DND-41 (cell line): ENCODE measurements at regions not wholly inside any gene's neighbourhood (a gene's known extent, or its start where the extent isn't known, plus 50 kb on each side); places are given as distances from the start of the nearest gene placed in this dataset.

ENCODE experiments used
- CTCF ChIP-seq: IDR thresholded peaks from 2 replicates; pipeline ENCODE4 v1.5.1; 2012; ENCODE audit warnings: borderline replicate concordance, low read length, moderate library complexity, mild to moderate bottlenecking; ENCODE audit not compliant: poor library complexity, severe bottlenecking; ENCODE audit errors: extremely low read depth
- EZH2 ChIP-seq: IDR thresholded peaks from 3 replicates; pipeline ENCODE4 v1.6.1; 2012; ENCODE audit warnings: borderline replicate concordance, low read depth, mild to moderate bottlenecking, moderate library complexity, low read length, inconsistent platforms; ENCODE audit not compliant: severe bottlenecking

DNA sequence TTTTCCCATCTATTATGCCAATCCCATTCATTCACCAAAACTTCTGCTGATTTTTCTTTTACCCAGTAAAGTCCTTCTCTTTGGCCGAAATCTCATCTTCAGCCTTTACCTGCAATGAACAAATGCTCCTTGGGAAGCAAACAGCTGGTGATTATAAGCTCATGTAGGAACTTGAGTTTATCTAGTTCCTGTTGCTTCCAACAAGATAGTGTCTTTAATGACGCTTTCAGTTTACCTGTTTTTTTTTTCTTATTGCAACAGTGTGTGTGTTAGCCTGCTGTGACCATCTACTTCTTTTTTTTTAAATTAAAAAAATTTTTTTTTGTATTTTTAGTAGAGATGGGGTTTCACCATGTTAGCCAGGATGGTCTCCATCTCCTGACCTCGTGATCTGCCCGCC, 156.0 kb downstream of the CD47 start:
- TF ChIP-seq CTCF = no peak
- TF ChIP-seq EZH2 = no peak
